GM23248 (cell line): ENCODE measurements at regions not wholly inside any gene's neighbourhood (a gene's known extent, or its start where the extent isn't known, plus 50 kb on each side); places are given as distances from the start of the nearest gene placed in this dataset.

Experiments used
- DNase-seq: peaks from one replicate; pipeline ENCODE4 v3.0.0-alpha.2; 2015
- H2AFZ ChIP-seq: fragments of 200-600 bp; sonication (generic); 2 replicates; pipeline ENCODE4 v1.6.1; 2016; ENCODE audit warnings: antibody characterized with exemption
- H3F3A ChIP-seq: fragments of 200-600 bp; sonication (generic); 2 replicates; pipeline ENCODE4 v1.6.1; 2016; ENCODE audit warnings: mild to moderate bottlenecking, antibody characterized with exemption, mixed run types; ENCODE audit not compliant: insufficient read depth
- H3K27ac ChIP-seq: fragments of 200-600 bp; sonication (generic); 2 replicates; pipeline ENCODE4 v1.5.1; 2016; ENCODE audit warnings: mild to moderate bottlenecking
- H3K27me3 ChIP-seq: fragments of 200-600 bp; sonication (generic); replicated peaks from 2 replicates; pipeline ENCODE4 v1.6.1; 2016; ENCODE audit warnings: mild to moderate bottlenecking; ENCODE audit not compliant: insufficient read depth
- H3K36me3 ChIP-seq: fragments of 200-600 bp; sonication (generic); 2 replicates; pipeline ENCODE4 v1.6.1; 2016; ENCODE audit warnings: low read depth, mild to moderate bottlenecking
- H3K4me1 ChIP-seq: fragments of 200-600 bp; sonication (generic); 2 replicates; pipeline ENCODE4 v1.6.1; 2016; ENCODE audit warnings: mild to moderate bottlenecking; ENCODE audit not compliant: insufficient read depth
- H3K4me2 ChIP-seq: fragments of 200-600 bp; sonication (generic); one replicate; pipeline ENCODE4 v1.6.1; 2016; ENCODE audit warnings: mild to moderate bottlenecking; ENCODE audit not compliant: unreplicated experiment
- H3K4me3 ChIP-seq: fragments of 200-600 bp; sonication (generic); 2 replicates; pipeline ENCODE4 v1.5.1; 2016; ENCODE audit warnings: mild to moderate bottlenecking
- H3K79me2 ChIP-seq: fragments of 200-600 bp; sonication (generic); 2 replicates; pipeline ENCODE4 v1.6.1; 2016; ENCODE audit warnings: mild to moderate bottlenecking; ENCODE audit not compliant: insufficient read depth
- H3K9ac ChIP-seq: fragments of 200-600 bp; sonication (generic); 2 replicates; pipeline ENCODE4 v1.6.1; 2016; ENCODE audit warnings: mild to moderate bottlenecking
- H3K9me2 ChIP-seq: fragments of 200-600 bp; sonication (generic); 2 replicates; pipeline ENCODE4 v1.6.1; 2016; ENCODE audit warnings: mixed run types, mild to moderate bottlenecking, moderate library complexity; ENCODE audit not compliant: insufficient read depth
- H3K9me3 ChIP-seq: fragments of 200-600 bp; sonication (generic); one replicate; pipeline ENCODE4 v1.6.1; 2017; ENCODE audit warnings: low read depth
- H4K20me1 ChIP-seq: fragments of 200-600 bp; sonication (generic); 2 replicates; pipeline ENCODE4 v1.6.0; 2016; ENCODE audit not compliant: insufficient read depth
- EZH2 ChIP-seq: fragments of 200-600 bp; sonication (generic); IDR thresholded peaks from 2 replicates; pipeline ENCODE4 v1.6.1; 2018; ENCODE audit warnings: antibody characterized with exemption, mild to moderate bottlenecking; ENCODE audit not compliant: insufficient read depth, poor library complexity, severe bottlenecking
- EZH2phosphoT487 ChIP-seq: fragments of 200-600 bp; sonication (generic); IDR thresholded peaks from 2 replicates; pipeline ENCODE4 v1.6.1; 2018; ENCODE audit warnings: antibody characterized with exemption, moderate library complexity, mild to moderate bottlenecking, low read depth; ENCODE audit not compliant: insufficient read depth
- WGBS, 2 experiments: methylation state at CpG; one replicate each; pipeline ENCODE4 v1.1.6; 2015 to 2017; ENCODE audit warnings: low lambda C conversion rate in 2 of 2, low coverage in 1 of 2; ENCODE audit errors: missing lambda C conversion rate in 2 of 2; 5-methylcytosine and 5-hydroxymethylcytosine counted together
- in situ Hi-C: fragments of 300-500 bp; cut with MboI; formaldehyde crosslinking; loops from 2 replicates; pipeline ENCODE4 v1.15.0; 2020

- H3K9ac ChIP-seq, result no peak overlapping the region
- H3F3A ChIP-seq, result 0 out of 2 replicates have a peak, but pooled peaks cover 5% of the 10 kb centered on the region
- no peak overlapping the region for H2AFZ ChIP-seq
- H3K4me1 ChIP-seq, result no peaks in the 10 kb centered on the region
- no peaks in the 10 kb centered on the region for H4K20me1 ChIP-seq
- H3K4me2 ChIP-seq, result no peak overlapping the region
- H3K79me2 ChIP-seq, result no peaks in the 10 kb centered on the region
- peaks cover 4% of the 10 kb centered on the region for H3K9me3 ChIP-seq
- in situ Hi-C loops, result no loop called here
- no peaks in the 10 kb centered on the region for H3K9me2 ChIP-seq
- no peak overlapping the region for H3K4me3 ChIP-seq
- H3K27ac ChIP-seq, result no peak overlapping the region
- TF ChIP-seq EZH2, result no peak
- no peak for TF ChIP-seq EZH2phosphoT487
- H3K27me3 ChIP-seq, result no peaks in the 10 kb centered on the region
- no peak for DNase-seq
- 98 to 100% methylated on average over 1 of the region's 1 CpG for WGBS, 2 experiments
- no peaks in the 10 kb centered on the region for H3K36me3 ChIP-seq
These were observed 120.7 kb upstream of the BANK1 start for GRCh38 chr4:101669832-101670188.

DNA sequence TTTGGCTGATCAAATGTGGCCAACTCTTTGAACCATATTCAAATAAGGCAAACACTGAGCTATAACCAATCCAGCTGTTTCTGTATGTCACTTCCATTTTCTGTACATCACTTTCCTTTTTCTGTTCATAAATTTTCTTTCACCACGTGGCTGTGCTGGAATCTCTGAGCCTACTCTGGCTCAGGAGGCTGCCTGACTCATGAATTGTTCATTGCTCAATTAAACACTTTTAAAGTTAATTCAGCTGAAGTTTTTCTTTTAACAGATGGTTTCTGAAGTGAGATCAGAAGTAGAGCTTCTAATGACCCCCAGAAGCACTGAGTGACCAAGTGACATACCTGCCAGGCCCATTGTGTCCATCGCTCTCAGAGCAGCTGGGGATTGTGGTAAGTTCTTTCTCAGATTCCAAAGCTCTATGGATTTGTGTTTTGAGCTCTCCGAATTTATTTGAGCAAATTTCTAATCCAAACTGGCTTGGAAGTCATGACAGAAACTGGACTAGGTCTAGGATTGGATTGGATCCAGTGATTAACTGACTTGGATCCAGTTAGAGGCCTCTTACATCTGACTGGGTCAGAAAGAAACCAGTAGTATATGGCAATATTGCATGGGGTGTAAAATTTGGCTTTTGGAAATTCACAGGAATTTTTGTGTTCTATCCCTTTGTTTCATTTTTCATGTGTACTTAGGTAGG, 121.2 kb upstream of the BANK1 start:
- no peaks in the 10 kb centered on the region for H3K79me2 ChIP-seq
- H3K27me3 ChIP-seq, result no peaks in the 10 kb centered on the region
- H3F3A ChIP-seq, result 0 out of 2 replicates have a peak, but pooled peaks cover 5% of the 10 kb centered on the region
- no peaks in the 10 kb centered on the region for H4K20me1 ChIP-seq
- in situ Hi-C loops, result no loop called here
- no peaks in the 10 kb centered on the region for H3K36me3 ChIP-seq
- H3K9ac ChIP-seq, result no peak overlapping the region
- no peak overlapping the region for H3K4me2 ChIP-seq
- H2AFZ ChIP-seq, result no peak overlapping the region
- no peaks in the 10 kb centered on the region for H3K4me1 ChIP-seq
- TF ChIP-seq EZH2, result no peak
- TF ChIP-seq EZH2phosphoT487, result no peak
- H3K9me2 ChIP-seq, result no peaks in the 10 kb centered on the region
- no peak overlapping the region for H3K27ac ChIP-seq
- peaks cover 4% of the 10 kb centered on the region for H3K9me3 ChIP-seq
- H3K4me3 ChIP-seq, result no peak overlapping the region
- WGBS, 2 experiments, result 48 to 49% methylated on average over 3 of the region's 3 CpGs
- peak; percentile 31 for DNase-seq

DNA sequence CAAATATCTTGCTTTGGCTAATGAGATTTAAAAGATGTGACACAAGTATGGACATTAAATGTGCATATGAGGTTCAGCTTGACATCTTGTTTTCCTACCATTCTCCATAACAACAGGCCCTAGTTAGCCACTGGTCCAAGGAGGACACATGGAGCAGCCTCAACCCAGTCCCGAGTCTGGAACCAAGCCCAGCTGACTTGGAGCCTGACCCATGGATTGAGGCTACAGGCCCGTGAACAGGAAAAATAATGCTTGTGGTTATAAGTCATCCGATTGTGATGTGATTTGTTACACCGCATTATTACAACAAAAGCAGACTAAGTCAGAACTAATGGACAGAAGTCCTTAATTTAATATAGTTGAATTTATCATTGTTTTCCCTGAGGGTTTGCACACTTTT, 123.2 kb upstream of the BANK1 start:
- Histone ChIP-seq H3K79me2 (no peaks in the 10 kb centered on the region), H3F3A (0 out of 2 replicates have a peak, but pooled peaks cover 5% of the 10 kb centered on the region), H3K27me3 (no peaks in the 10 kb centered on the region), H4K20me1 (no peaks in the 10 kb centered on the region), H3K9me3 (no peaks in the 10 kb centered on the region), H3K9ac (no peak overlapping the region), H2AFZ (no peak overlapping the region), H3K36me3 (no peaks in the 10 kb centered on the region), H3K9me2 (no peaks in the 10 kb centered on the region), H3K4me1 (no peaks in the 10 kb centered on the region), H3K27ac (no peak overlapping the region), H3K4me2 (no peak overlapping the region), H3K4me3 (no peak overlapping the region)
- peak; percentile 28 for DNase-seq
- in situ Hi-C loops, result no loop called here
- 39 to 41% methylated on average over 4 of the region's 4 CpGs for whole genome bisulfite sequencing, 2 experiments
- TF ChIP-seq EZH2 (no peak), EZH2phosphoT487 (no peak)

GRCh38 chr4:101660607-101661006, 129.9 kb upstream of the BANK1 start:
- Histone ChIP-seq H3K27ac (no peak overlapping the region), H3K4me1 (no peaks in the 10 kb centered on the region), H4K20me1 (no peaks in the 10 kb centered on the region), H3K4me2 (no peak overlapping the region), H3K79me2 (no peaks in the 10 kb centered on the region), H3F3A (no peaks in the 10 kb centered on the region), H3K9me3 (no peaks in the 10 kb centered on the region), H3K36me3 (no peaks in the 10 kb centered on the region), H3K9ac (no peak overlapping the region), H3K4me3 (no peak overlapping the region), H2AFZ (no peak overlapping the region), H3K9me2 (no peaks in the 10 kb centered on the region), H3K27me3 (0 out of 2 replicates have a peak, but pooled peaks cover 12% of the 10 kb centered on the region)
- TF ChIP-seq EZH2phosphoT487 (no peak), EZH2 (no peak)
- in situ Hi-C loops, result no loop called here
- 0% methylated on average over 1 of the region's 1 CpG for WGBS, 2 experiments
- peak; percentile 16 for DNase-seq

DNA sequence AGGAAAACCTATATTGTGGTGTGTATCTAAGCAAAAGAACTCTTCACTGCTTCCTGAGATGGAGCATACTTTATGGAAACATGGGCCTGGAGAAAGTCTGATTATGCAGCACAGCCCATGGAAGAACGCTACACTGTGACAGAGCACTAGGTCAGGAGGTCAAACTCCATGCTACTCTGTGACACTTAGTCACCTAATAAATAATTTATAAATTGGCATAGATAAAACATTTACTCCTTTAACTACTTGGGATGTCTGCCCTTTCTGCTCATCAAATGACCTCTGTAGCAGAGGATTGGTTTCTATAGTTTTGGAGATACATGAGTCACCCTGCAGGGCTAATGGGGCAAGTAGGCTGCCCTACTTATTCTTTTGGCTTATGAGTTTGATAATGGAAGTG, 134.7 kb upstream of the BANK1 start:
- Histone ChIP-seq H3K4me2 (no peak overlapping the region), H3F3A (no peaks in the 10 kb centered on the region), H3K4me1 (no peaks in the 10 kb centered on the region), H3K4me3 (no peak overlapping the region), H3K9me2 (no peaks in the 10 kb centered on the region), H3K36me3 (no peaks in the 10 kb centered on the region), H2AFZ (no peak overlapping the region), H3K9ac (no peak overlapping the region), H3K27me3 (0 out of 2 replicates have a peak, but pooled peaks cover 5% of the 10 kb centered on the region), H3K9me3 (no peaks in the 10 kb centered on the region), H4K20me1 (no peaks in the 10 kb centered on the region), H3K79me2 (no peaks in the 10 kb centered on the region), H3K27ac (no peak overlapping the region)
- 38 to 58% methylated on average over 1 of the region's 1 CpG for WGBS, 2 experiments
- no peak for DNase-seq
- in situ Hi-C loops, result no loop called here
- TF ChIP-seq EZH2, result no peak
- no peak for TF ChIP-seq EZH2phosphoT487
